ENCODE measurements at regions not wholly inside any gene's neighbourhood (a gene's known extent, or its start where the extent isn't known, plus 50 kb on each side); places are given as distances from the start of the nearest gene placed in this dataset.

- DNase-seq, result no peak
These were observed 402.6 kb downstream of the EIPR1 start for GRCh38 chr2:2974982-2975381.

GRCh38 chr2:2960441-2961133 lies 417.0 kb downstream of the EIPR1 start:
- no peak for DNase-seq

DNA sequence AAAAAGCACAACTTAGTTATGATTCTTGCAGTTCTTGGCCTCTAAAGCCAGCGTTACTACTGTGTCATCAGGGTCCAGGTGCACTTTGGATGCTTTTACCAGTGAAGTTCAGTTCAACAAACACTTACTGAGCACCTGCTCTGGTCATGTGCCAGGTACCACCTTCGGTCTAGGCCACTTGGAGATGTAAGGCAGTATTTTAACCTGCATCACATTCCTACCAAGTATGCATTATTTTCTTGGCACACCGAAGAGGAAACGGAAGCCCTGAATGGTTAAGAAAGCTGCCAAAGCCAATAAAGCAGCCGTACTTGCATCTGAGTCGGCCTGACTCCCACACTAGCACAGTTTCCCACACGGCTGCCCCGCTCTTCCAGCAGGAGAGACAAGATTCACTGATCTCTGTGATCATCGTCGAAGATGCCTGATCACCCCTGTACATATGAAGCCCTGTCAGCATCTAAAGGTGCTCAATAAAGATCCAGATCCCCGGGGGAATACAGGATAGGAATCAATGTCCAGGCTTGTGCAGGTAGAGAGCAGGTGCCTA lies 427.1 kb downstream of the EIPR1 start:
- DNase-seq, result no peak

DNA sequence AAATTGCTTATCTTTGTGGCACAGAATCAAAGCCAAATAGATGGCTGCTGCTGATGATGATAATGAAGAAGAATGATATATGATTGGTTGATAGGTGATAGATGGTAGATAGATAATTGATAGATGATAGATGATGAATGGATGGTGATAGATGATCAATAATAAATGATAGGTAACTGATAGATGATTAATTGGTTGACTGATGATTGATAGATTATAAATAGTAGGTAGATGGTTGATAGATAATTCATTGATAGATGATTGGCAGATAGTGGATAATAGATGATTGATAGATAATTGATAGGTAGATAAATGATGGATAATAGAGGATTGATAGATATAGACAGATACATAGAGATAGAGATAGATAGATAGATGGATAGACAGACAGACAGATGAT lies 430.2 kb downstream of the EIPR1 start:
- DNase-seq, result no peak

DNA sequence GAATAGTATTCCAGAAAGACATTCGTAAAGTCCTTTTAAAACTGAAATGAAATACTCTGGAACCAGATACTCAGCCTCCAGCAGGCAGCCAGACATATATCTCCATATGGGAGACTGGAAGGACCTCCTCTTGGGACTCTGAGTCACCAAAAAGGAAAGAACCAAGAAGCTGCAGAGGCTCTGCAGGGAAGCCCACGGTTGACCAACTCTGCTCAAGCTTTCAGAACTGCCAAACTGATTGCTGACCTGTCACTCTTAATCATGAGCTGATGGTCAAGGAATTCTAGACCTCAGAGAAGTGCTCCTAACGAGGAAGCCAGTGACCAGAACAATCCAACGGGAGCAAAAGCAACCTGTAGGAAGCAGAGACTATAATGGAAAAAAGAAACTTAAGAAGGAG lies 434.7 kb downstream of the EIPR1 start:
- no peak for DNase-seq

GRCh38 chr2:2942225-2942624 lies 435.4 kb downstream of the EIPR1 start:
- no peak for DNase-seq

DNA sequence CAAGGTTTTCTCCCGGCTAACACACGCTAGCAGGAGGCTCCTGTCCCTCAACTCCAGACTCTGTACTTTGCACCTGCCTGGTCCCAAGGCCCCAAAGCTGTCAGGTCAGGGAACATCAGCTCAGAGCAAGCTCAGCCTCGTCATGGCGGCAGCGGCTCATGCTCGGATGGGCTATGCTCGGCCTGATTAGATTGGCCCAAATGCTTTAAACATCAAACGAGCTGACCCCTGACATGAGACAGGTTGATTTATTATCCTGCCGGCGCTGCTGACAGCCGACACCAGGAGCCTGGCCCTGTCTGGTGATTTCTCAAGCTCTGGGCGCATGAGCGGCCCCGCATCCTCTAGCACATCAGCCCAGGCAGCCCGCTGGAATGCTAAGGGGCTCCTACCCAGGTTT lies 436.4 kb downstream of the EIPR1 start:
- DNase-seq, result no peak

DNA sequence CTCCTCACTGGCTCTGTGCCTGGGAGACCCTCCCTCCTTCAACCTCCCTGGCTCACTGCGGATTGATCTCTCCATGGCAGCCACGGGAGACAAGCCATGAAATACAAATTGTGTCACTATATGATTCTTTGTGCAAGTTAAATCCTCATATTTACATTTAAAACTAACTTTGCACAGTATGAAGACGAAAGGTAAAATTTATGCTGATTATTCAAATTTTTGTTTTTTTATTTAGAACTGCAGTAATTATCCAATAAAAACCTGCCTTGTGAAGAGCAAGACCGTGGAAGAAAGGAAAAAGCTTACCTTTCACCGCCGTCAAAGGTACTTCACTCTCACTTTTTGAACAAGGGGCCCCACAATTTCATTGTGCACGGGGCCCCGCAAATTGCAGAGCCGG lies 436.9 kb downstream of the EIPR1 start:
- DNase-seq, result no peak

DNA sequence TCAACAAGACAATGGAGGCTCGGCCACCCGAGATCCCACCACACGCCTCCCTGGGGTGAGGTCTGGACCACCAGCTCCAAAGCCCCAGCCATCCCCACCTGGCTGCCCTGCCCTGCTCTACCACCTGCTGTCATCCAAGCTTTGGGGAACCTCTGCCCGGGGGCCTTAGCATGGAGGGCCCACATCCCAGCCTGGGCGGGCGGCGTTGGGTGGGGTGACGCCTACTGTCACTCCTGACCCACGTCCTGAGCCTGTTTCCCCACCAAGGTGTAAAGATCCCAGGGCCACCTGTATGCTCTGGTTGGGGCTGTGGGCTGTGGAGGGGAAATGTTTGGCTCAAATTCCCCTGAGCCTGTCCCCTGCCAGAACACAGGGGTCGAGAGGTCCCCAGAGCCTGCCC lies 437.6 kb downstream of the EIPR1 start:
- no peak for DNase-seq

GRCh38 chr2:2939078-2939795 lies 438.4 kb downstream of the EIPR1 start:
- DNase-seq, result no peak

DNA sequence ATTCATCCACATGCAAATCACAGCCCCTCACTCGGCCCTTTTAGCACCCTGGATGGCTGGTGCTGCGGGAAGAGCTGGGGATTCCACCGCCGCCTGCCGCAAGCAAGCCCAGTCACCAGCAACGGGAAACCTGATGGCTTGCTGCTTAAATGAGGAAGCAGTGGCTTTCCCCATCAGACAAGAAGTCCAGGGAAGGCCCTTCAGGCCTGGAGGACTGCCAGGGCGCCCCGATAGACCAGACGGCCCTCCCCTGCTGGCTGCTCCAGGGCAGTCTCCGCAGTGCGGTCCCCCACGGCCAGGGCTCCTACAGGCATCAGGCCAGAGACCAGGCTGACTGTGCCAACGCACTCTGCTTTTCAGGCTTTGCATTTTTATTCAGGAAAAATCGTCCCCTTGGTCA lies 439.1 kb downstream of the EIPR1 start:
- no peak for DNase-seq

GRCh38 chr2:2935445-2936149 lies 442.0 kb downstream of the EIPR1 start:
- DNase-seq, result no peak

- DNase-seq, result no peak
These were observed 444.2 kb downstream of the EIPR1 start for GRCh38 chr2:2933426-2933825.

DNA sequence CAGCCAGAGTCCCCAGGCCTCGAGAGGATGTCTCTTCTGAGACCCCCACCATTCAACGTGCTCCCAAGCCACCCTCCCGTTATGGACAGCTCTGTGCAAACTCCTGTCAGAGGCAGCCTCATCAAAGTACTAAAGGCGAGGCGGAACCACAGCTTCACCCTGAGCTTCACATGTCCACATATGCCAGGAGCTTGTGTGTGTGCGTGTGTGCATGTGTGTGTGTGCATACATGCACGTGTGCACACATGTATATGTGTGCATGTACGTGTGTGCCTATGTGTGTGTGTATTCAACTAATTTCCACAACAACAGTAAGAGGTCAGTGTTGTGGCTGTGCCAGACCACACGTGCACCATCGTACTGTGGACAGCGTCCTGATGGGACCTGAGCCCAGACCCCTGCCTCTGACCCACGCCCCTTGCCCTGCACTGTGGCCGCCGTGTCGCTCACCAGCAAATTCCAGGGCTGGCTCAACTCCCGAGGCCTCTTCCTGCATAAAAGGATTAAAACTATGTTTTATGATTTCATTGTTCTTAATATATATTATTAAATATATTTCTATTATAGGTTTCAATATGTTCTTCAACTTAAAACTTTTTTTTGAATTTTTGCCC lies 444.8 kb downstream of the EIPR1 start:
- DNase-seq, result no peak

- DNase-seq, result no peak
These were observed 445.4 kb downstream of the EIPR1 start for GRCh38 chr2:2932189-2932588.

DNA sequence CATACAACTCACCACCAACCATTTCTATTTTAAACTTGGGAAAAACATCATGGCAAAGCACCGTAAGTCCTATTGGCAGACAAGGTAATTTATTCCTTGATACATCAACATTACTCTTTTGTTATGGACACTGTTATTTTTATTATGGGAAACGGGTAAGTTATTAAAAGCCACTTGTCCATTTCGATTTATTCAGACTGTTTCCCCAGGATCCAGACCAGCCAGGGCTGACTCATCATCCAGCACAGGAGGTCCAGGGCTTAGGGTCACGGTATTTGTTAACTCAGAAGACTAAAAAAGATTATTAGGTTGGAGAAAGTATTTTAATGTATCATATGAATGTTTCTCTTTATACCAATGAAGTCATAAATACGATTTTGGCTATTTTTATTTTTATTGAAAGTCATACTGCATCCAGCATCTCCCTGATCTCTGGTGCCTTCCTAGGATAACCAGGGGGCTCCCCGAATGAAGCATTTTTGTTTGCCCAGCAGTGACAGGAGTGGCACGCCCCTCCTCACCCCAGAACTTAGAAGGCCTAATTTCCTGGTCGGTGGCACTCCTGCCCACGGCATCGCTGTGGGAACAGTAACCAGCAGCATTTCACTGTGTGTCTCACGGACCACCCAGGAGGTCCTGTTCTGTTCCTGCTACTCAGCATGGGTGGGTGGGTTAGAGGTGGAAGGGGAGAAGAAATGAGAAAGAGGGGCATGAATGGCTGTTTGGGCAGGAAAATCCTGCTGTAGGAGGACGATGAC lies 446.1 kb downstream of the EIPR1 start:
- no peak for DNase-seq

GRCh38 chr2:2930841-2931240 lies 446.8 kb downstream of the EIPR1 start:
- no peak for DNase-seq

GRCh38 chr2:2926858-2927175 lies 450.8 kb downstream of the EIPR1 start:
- no peak for DNase-seq

DNA sequence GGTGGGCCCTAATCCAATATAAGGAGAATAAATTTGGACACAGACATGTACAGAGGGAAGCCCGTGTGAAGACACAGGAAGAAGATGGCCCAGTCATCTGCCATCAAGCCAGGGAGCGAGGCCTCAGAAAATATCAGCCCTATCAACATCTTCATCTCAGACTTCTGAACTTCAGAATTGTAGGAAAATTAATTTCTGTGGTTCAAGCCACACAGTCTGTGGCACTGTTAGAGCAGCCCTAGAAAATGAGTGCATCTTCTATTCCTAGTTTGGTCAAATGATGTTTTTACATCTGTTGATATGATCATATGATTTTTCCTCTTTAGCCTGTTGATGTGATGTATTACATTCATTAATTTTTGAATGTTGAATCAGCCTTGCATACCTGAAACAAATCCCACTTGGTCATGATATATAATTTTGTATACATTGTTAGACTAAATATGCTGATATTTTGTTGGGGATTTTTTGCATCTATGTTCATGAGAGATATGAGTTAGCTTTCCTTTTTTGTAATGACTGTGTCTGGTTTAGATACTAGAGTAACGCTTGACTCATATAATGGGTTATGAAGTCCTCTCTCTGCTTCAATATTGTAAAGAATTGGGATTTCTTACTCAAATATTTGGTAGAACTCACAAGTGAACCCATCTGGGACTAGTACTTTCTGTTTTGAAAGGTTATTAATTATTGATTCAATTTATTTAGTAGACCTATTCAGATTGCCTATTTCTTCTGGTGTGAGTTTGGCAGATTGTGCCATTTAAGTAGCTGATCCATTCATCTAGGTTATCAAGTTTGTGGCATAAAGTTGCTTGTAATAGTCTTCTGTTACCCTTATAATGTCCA lies 451.4 kb downstream of the EIPR1 start:
- DNase-seq, result no peak

- no peak for DNase-seq
These were observed 455.5 kb downstream of the EIPR1 start for GRCh38 chr2:2922156-2922555.

DNA sequence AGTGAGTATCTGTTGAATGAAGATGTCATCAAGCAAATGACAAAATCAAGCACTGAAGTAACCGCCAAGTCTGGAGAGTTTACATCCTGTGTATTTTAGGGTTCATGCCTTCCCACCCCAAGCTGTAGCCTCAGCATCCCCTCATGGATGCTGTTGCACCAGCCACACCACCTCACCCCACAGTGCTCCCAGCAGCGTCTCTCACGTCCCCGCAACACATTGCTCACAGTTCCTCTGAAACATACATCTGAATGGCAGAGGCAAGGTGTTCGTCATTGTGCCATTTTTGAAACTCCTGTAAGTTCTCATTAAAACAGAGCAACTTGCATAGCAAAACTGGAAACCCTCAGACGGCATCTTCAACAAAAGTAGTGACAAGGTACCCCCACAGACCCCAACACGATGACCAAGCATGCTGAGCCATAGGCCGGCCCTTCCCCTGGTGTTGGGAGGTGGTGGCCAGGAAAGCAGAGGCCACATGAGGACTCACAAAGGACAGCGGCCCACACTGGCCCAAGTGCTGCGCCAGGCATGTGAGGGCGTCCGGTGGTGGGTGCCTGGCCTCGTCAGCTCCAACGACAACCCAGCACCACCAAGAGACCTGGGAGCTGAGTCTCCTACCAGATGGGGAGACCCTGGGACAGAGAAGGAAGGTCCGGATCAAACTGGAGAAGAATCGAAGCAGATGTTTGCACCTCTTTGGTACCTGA lies 456.5 kb downstream of the EIPR1 start:
- no peak for DNase-seq
